HG02884 (cell line): ENCODE measurements at regions not wholly inside any gene's neighbourhood (a gene's known extent, or its start where the extent isn't known, plus 50 kb on each side); places are given as distances from the start of the nearest gene placed in this dataset.

Experiments used
- ATAC-seq: cut with Tn5 transposase; IDR thresholded peaks from one replicate; pipeline ENCODE4 v1.9.1; 2021; ENCODE audit warnings: mild to moderate bottlenecking, moderate library complexity; ENCODE audit not compliant: unreplicated experiment

GRCh38 chr9:1653282-1653681 is 361.9 kb upstream of the SMARCA2 start:
- no peak for ATAC-seq

GRCh38 chr9:1658661-1659362 is 356.3 kb upstream of the SMARCA2 start:
- no peak for ATAC-seq

GRCh38 chr9:1659363-1659690 is 355.8 kb upstream of the SMARCA2 start:
- no peak for ATAC-seq

GRCh38 chr9:1668441-1668840 is 346.7 kb upstream of the SMARCA2 start:
- ATAC-seq, result no peak

GRCh38 chr9:1673300-1673699 is 341.8 kb upstream of the SMARCA2 start:
- ATAC-seq, result no peak

- ATAC-seq, result no peak
These were observed 338.4 kb upstream of the SMARCA2 start for GRCh38 chr9:1676771-1677170.

GRCh38 chr9:1683951-1684350 is 331.2 kb upstream of the SMARCA2 start:
- no peak for ATAC-seq

- no peak for ATAC-seq
These were observed 316.2 kb upstream of the SMARCA2 start for GRCh38 chr9:1698991-1699390.

GRCh38 chr9:1701113-1701512 is 314.0 kb upstream of the SMARCA2 start:
- no peak for ATAC-seq

- ATAC-seq, result no peak
These were observed 312.4 kb upstream of the SMARCA2 start for GRCh38 chr9:1702701-1703100.

- no peak for ATAC-seq
These were observed 307.9 kb upstream of the SMARCA2 start for GRCh38 chr9:1707291-1707690.

- ATAC-seq, result no peak
These were observed 306.9 kb upstream of the SMARCA2 start for GRCh38 chr9:1708219-1708618.

- no peak for ATAC-seq
These were observed 305.8 kb upstream of the SMARCA2 start for GRCh38 chr9:1709347-1709746.

GRCh38 chr9:1712861-1713450 is 302.2 kb upstream of the SMARCA2 start:
- ATAC-seq, result no peak

- ATAC-seq, result no peak
These were observed 301.3 kb upstream of the SMARCA2 start for GRCh38 chr9:1713841-1714240.

- ATAC-seq, result no peak
These were observed 297.3 kb upstream of the SMARCA2 start for GRCh38 chr9:1717882-1718281.

GRCh38 chr9:1718836-1719235 is 296.3 kb upstream of the SMARCA2 start:
- no peak for ATAC-seq

GRCh38 chr9:1721196-1721595 is 294.0 kb upstream of the SMARCA2 start:
- ATAC-seq, result no peak

- peak; percentile 74 for ATAC-seq
These were observed 292.7 kb upstream of the SMARCA2 start for GRCh38 chr9:1722404-1722803.

GRCh38 chr9:1723522-1724015 is 291.6 kb upstream of the SMARCA2 start:
- ATAC-seq, result no peak

- ATAC-seq, result no peak
These were observed 288.0 kb upstream of the SMARCA2 start for GRCh38 chr9:1726993-1727759.

- ATAC-seq, result no peak
These were observed 285.5 kb upstream of the SMARCA2 start for GRCh38 chr9:1729631-1730030.
